ENCODE measurements at regions not wholly inside any gene's neighbourhood (a gene's known extent, or its start where the extent isn't known, plus 50 kb on each side); places are given as distances from the start of the nearest gene placed in this dataset.

GRCh38 chr6:148214667-148215066, 128.0 kb upstream of the SASH1 start (continued):
- no peak for TF ChIP-seq CTCF (IDR thresholded peaks at IDR 0.05 in 2 of 3, conservative IDR thresholded peaks at IDR 0.05 in 1 of 3; ENCODE audit: borderline replicate concordance in 1 of 3, insufficient read depth in 1 of 3, low read depth in 2 of 3, low read length in 2 of 3)
- TF ChIP-seq TCF7L2 (IDR thresholded peaks at IDR 0.05; ENCODE audit: borderline replicate concordance, extremely low read depth, insufficient read depth, insufficient read length) = no peak
- TF ChIP-seq SP1 (IDR thresholded peaks at IDR 0.05; ENCODE audit: low read depth) = no peak
- no peak for TF ChIP-seq SIN3A (IDR thresholded peaks at IDR 0.05; ENCODE audit: low read depth)
- TF ChIP-seq EZH2 (IDR thresholded peaks at IDR 0.05) = no peak

- Histone ChIP-seq H3K9ac (ENCODE audit: low read length) (no peak overlapping the region), H3K4me3 (replicated peaks in 1 of 2; ENCODE audit: low read depth in 1 of 2, low read length in 2 of 2) (no peak overlapping the region), H3K9me3 (ENCODE audit: control insufficient read depth in 1 of 2, insufficient read depth in 1 of 2, low read depth in 1 of 2, low read length in 2 of 2) (no peaks in the 10 kb centered on the region), H3K79me2 (ENCODE audit: insufficient read depth, low read length) (no peaks in the 10 kb centered on the region), H3K9me2 (ENCODE audit: insufficient read depth) (no peaks in the 10 kb centered on the region), H3K4me2 (ENCODE audit: low read length) (no peak overlapping the region), H3K4me1 (ENCODE audit: control insufficient read depth in 1 of 2, insufficient read depth in 2 of 2, low read length in 2 of 2) (no peaks in the 10 kb centered on the region; a peak in 1 of 4 replicates), H2AFZ (ENCODE audit: low read depth, low read length, poor library complexity, severe bottlenecking) (no peak overlapping the region), H3K27me3 (ENCODE audit: insufficient read depth, low read length) (0 out of 2 replicates have a peak, but pooled peaks cover 4% of the 10 kb centered on the region), H3K27ac (ENCODE audit: low read depth, low read length) (no peak overlapping the region), H4K20me1 (ENCODE audit: insufficient read depth) (no peaks in the 10 kb centered on the region), H3K36me3 (ENCODE audit: control insufficient read depth in 1 of 2, insufficient read depth in 2 of 2, low read length in 2 of 2) (no peaks in the 10 kb centered on the region)
- BruUV-seq (replicated peaks) = no TSS peak
- DNase-seq (ENCODE audit: low read depth, low spot score) (no peak), ATAC-seq (no peak)
- intact Hi-C loops (cut with micrococcal nuclease) = no loop called here
- ChIA-PET POLR2A (no interaction called here), CTCF (no interaction called here), RAD21 (ENCODE audit: low non-redundant PET in 1 of 2, low total read pairs in 2 of 2, uncharacterized antibody in 2 of 2, unreplicated experiment in 2 of 2) (no interaction called here)
- TF ChIP-seq SRF (IDR thresholded peaks at IDR 0.05; ENCODE audit: low read depth) (no peak), FOSL1 (IDR thresholded peaks at IDR 0.05; ENCODE audit: low read depth) (no peak), ATF3 (IDR thresholded peaks at IDR 0.05) (no peak), SP1 (IDR thresholded peaks at IDR 0.05; ENCODE audit: low read depth) (no peak), EZH2 (IDR thresholded peaks at IDR 0.05) (no peak), YY1 (IDR thresholded peaks at IDR 0.05; ENCODE audit: extremely low read depth, insufficient replicate concordance, low read depth, low read length) (no peak), JUND (IDR thresholded peaks at IDR 0.05) (no peak)
Measured at GRCh38 chr6:148217051-148217450, 125.6 kb upstream of the SASH1 start.
